ENCODE measurements at regions not wholly inside any gene's neighbourhood (a gene's known extent, or its start where the extent isn't known, plus 50 kb on each side); places are given as distances from the start of the nearest gene placed in this dataset.

GRCh38 chr1:229749992-229750391 lies 123.9 kb downstream of the URB2 start:
- no peak for DNase-seq
- no peak overlapping the region for H3K4me2 ChIP-seq (ENCODE audit: low read length)
- no CpG with 5 or more reads among the region's 4 CpGs for WGBS (ENCODE audit: extremely low coverage, insufficient coverage, insufficient read length)
- peak overlapping the region; percentile 70 for H2AFZ ChIP-seq (ENCODE audit: insufficient read depth, low read length, poor library complexity)
- H2BK12ac ChIP-seq (ENCODE audit: low read length), result peak overlapping the region; percentile 84
- H3K27ac ChIP-seq (ENCODE audit: low read depth, low read length), result no peak overlapping the region
- H2BK5ac ChIP-seq (ENCODE audit: low read depth, low read length, poor library complexity), result peak overlapping the region; percentile 27
- peak overlapping the region; percentile 50 for H3K18ac ChIP-seq (ENCODE audit: low read length)
- peak overlapping the region; percentile 25 for H2BK120ac ChIP-seq (ENCODE audit: insufficient read depth, low read length, poor library complexity)
- H2AK5ac ChIP-seq (ENCODE audit: low read length), result peak overlapping the region; percentile 71
- H3K4me3 ChIP-seq (ENCODE audit: low read depth, low read length), result no peak overlapping the region
- no peak overlapping the region for H3K23ac ChIP-seq (ENCODE audit: low read length)
- peak overlapping the region; percentile 53 for H3K14ac ChIP-seq (ENCODE audit: low read length)
- peak overlapping the region; percentile 83 for H4K8ac ChIP-seq (ENCODE audit: low read depth, low read length)
- H3K4me1 ChIP-seq (ENCODE audit: control insufficient read depth in 1 of 2, insufficient read depth in 2 of 2, low read length in 2 of 2), result peaks cover 2 to 6% of the 10 kb centered on the region in 2 experiments
- no peak overlapping the region for H4K12ac ChIP-seq (ENCODE audit: low read depth, low read length)
- peak overlapping the region; percentile 18 for H4K91ac ChIP-seq (ENCODE audit: low read depth, low read length)
- H3K27me3 ChIP-seq (ENCODE audit: insufficient read depth, low read length), result no peaks in the 10 kb centered on the region
- no peaks in the 10 kb centered on the region for H3K9me3 ChIP-seq (ENCODE audit: insufficient read depth, low read depth, low read length)
- H3K79me2 ChIP-seq (ENCODE audit: control insufficient read depth, insufficient read depth, low read length, poor library complexity), result no peaks in the 10 kb centered on the region
- peaks cover 5% of the 10 kb centered on the region for H3K79me1 ChIP-seq (ENCODE audit: low read length)
- no peak overlapping the region for H3K4ac ChIP-seq (ENCODE audit: low read depth, low read length)
- peaks cover 0 to 1% of the 10 kb centered on the region in 2 experiments for H3K36me3 ChIP-seq (ENCODE audit: control insufficient read depth in 1 of 2, insufficient read depth in 2 of 2, low read length in 2 of 2)
- no peak overlapping the region for H3K9ac ChIP-seq (ENCODE audit: low read length)

GRCh38 chr1:229751610-229752009 lies 125.6 kb downstream of the URB2 start:
- Histone ChIP-seq H3K4me2 (ENCODE audit: low read length) (no peak overlapping the region), H3K4me3 (ENCODE audit: low read depth, low read length) (no peak overlapping the region), H4K12ac (ENCODE audit: low read depth, low read length) (no peak overlapping the region), H3K79me2 (ENCODE audit: control insufficient read depth, insufficient read depth, low read length, poor library complexity) (no peaks in the 10 kb centered on the region), H2AFZ (ENCODE audit: insufficient read depth, low read length, poor library complexity) (no peak overlapping the region), H3K18ac (ENCODE audit: low read length) (no peak overlapping the region), H3K79me1 (ENCODE audit: low read length) (peaks cover 6% of the 10 kb centered on the region), H2BK12ac (ENCODE audit: low read length) (peak overlapping the region; percentile 23), H3K4me1 (ENCODE audit: control insufficient read depth in 1 of 2, insufficient read depth in 2 of 2, low read length in 2 of 2) (peaks cover 2 to 7% of the 10 kb centered on the region in 2 experiments), H2BK120ac (ENCODE audit: insufficient read depth, low read length, poor library complexity) (peak overlapping the region; percentile 20), H3K23ac (ENCODE audit: low read length) (no peak overlapping the region), H4K8ac (ENCODE audit: low read depth, low read length) (no peak overlapping the region), H2AK5ac (ENCODE audit: low read length) (no peak overlapping the region), H3K14ac (ENCODE audit: low read length) (peak overlapping the region; percentile 8), H4K91ac (ENCODE audit: low read depth, low read length) (no peak overlapping the region), H2BK5ac (ENCODE audit: low read depth, low read length, poor library complexity) (no peak overlapping the region), H3K9me3 (ENCODE audit: insufficient read depth, low read depth, low read length) (no peaks in the 10 kb centered on the region), H3K27me3 (ENCODE audit: insufficient read depth, low read length) (no peaks in the 10 kb centered on the region), H3K9ac (ENCODE audit: low read length) (no peak overlapping the region), H3K36me3 (ENCODE audit: control insufficient read depth in 1 of 2, insufficient read depth in 2 of 2, low read length in 2 of 2) (peaks cover 0 to 1% of the 10 kb centered on the region in 2 experiments), H3K27ac (ENCODE audit: low read depth, low read length) (no peak overlapping the region), H3K4ac (ENCODE audit: low read depth, low read length) (no peak overlapping the region)
- no peak for DNase-seq

- no peak for DNase-seq
- no peak overlapping the region for H3K27ac ChIP-seq (ENCODE audit: low read depth, low read length)
- no peak overlapping the region for H2AK5ac ChIP-seq (ENCODE audit: low read length)
- no peak overlapping the region for H3K4ac ChIP-seq (ENCODE audit: low read depth, low read length)
- no peak overlapping the region for H4K91ac ChIP-seq (ENCODE audit: low read depth, low read length)
- H3K4me2 ChIP-seq (ENCODE audit: low read length), result no peak overlapping the region
- peaks cover 7 to 12% of the 10 kb centered on the region in 2 experiments for H3K4me1 ChIP-seq (ENCODE audit: control insufficient read depth in 1 of 2, insufficient read depth in 2 of 2, low read length in 2 of 2)
- H3K36me3 ChIP-seq (ENCODE audit: control insufficient read depth in 1 of 2, insufficient read depth in 2 of 2, low read length in 2 of 2), result peaks cover 0 to 1% of the 10 kb centered on the region in 2 experiments
- no peaks in the 10 kb centered on the region for H3K9me3 ChIP-seq (ENCODE audit: insufficient read depth, low read depth, low read length)
- no peak overlapping the region for H4K12ac ChIP-seq (ENCODE audit: low read depth, low read length)
- no peak overlapping the region for H3K18ac ChIP-seq (ENCODE audit: low read length)
- no peak overlapping the region for H3K23ac ChIP-seq (ENCODE audit: low read length)
- no peak overlapping the region for H4K8ac ChIP-seq (ENCODE audit: low read depth, low read length)
- H3K9ac ChIP-seq (ENCODE audit: low read length), result no peak overlapping the region
- H3K4me3 ChIP-seq (ENCODE audit: low read depth, low read length), result no peak overlapping the region
- H2BK12ac ChIP-seq (ENCODE audit: low read length), result peak overlapping the region; percentile 35
- H3K14ac ChIP-seq (ENCODE audit: low read length), result no peak overlapping the region
- H2BK120ac ChIP-seq (ENCODE audit: insufficient read depth, low read length, poor library complexity), result no peak overlapping the region
- H3K79me1 ChIP-seq (ENCODE audit: low read length), result peaks cover 14% of the 10 kb centered on the region
- no CpG with 5 or more reads among the region's 5 CpGs for whole genome bisulfite sequencing (ENCODE audit: extremely low coverage, insufficient coverage, insufficient read length)
- no peaks in the 10 kb centered on the region for H3K27me3 ChIP-seq (ENCODE audit: insufficient read depth, low read length)
- no peak overlapping the region for H2BK5ac ChIP-seq (ENCODE audit: low read depth, low read length, poor library complexity)
- no peak overlapping the region for H2AFZ ChIP-seq (ENCODE audit: insufficient read depth, low read length, poor library complexity)
- H3K79me2 ChIP-seq (ENCODE audit: control insufficient read depth, insufficient read depth, low read length, poor library complexity), result peaks cover under 1% of the 10 kb centered on the region
Measured at GRCh38 chr1:229752679-229753078, 126.6 kb downstream of the URB2 start.

GRCh38 chr1:229753764-229754551 lies 127.9 kb downstream of the URB2 start:
- peaks cover 17 to 22% of the 10 kb centered on the region in 2 experiments for H3K4me1 ChIP-seq (ENCODE audit: control insufficient read depth in 1 of 2, insufficient read depth in 2 of 2, low read length in 2 of 2)

More at GRCh38 chr1:229753764-229754551, 127.9 kb downstream of the URB2 start:
- Histone ChIP-seq H3K4me2 (ENCODE audit: low read length) (no peak overlapping the region), H3K79me1 (ENCODE audit: low read length) (peaks cover 24% of the 10 kb centered on the region), H2BK5ac (ENCODE audit: low read depth, low read length, poor library complexity) (no peak overlapping the region), H3K36me3 (ENCODE audit: control insufficient read depth in 1 of 2, insufficient read depth in 2 of 2, low read length in 2 of 2) (peaks cover 0 to 1% of the 10 kb centered on the region in 2 experiments), H2BK12ac (ENCODE audit: low read length) (peak overlapping the region; percentile 43), H4K8ac (ENCODE audit: low read depth, low read length) (no peak overlapping the region), H4K91ac (ENCODE audit: low read depth, low read length) (peak overlapping the region; percentile 61), H3K27ac (ENCODE audit: low read depth, low read length) (no peak overlapping the region), H3K27me3 (ENCODE audit: insufficient read depth, low read length) (no peaks in the 10 kb centered on the region), H4K12ac (ENCODE audit: low read depth, low read length) (no peak overlapping the region), H3K23ac (ENCODE audit: low read length) (no peak overlapping the region), H2AFZ (ENCODE audit: insufficient read depth, low read length, poor library complexity) (no peak overlapping the region), H3K9me3 (ENCODE audit: insufficient read depth, low read depth, low read length) (no peaks in the 10 kb centered on the region), H3K79me2 (ENCODE audit: control insufficient read depth, insufficient read depth, low read length, poor library complexity) (peaks cover 3% of the 10 kb centered on the region), H2AK5ac (ENCODE audit: low read length) (no peak overlapping the region), H3K4me3 (ENCODE audit: low read depth, low read length) (no peak overlapping the region), H3K9ac (ENCODE audit: low read length) (no peak overlapping the region), H3K4ac (ENCODE audit: low read depth, low read length) (no peak overlapping the region), H2BK120ac (ENCODE audit: insufficient read depth, low read length, poor library complexity) (no peak overlapping the region), H3K14ac (ENCODE audit: low read length) (no peak overlapping the region), H3K18ac (ENCODE audit: low read length) (no peak overlapping the region)
- no peak for DNase-seq
- no CpG with 5 or more reads among the region's 7 CpGs for WGBS (ENCODE audit: extremely low coverage, insufficient coverage, insufficient read length)
